GM20000 (cell line): ENCODE measurements at regions not wholly inside any gene's neighbourhood (a gene's known extent, or its start where the extent isn't known, plus 50 kb on each side); places are given as distances from the start of the nearest gene placed in this dataset.

ENCODE experiments used
- DNase-seq: peaks from one replicate; pipeline ENCODE4 v3.0.0; 2012; ENCODE audit warnings: low spot score
- TF ChIP-seq, protein P1 (sequence below): IDR thresholded peaks from 2 replicates; pipeline ENCODE4 v1.5.1; 2012; ENCODE audit warnings: mild to moderate bottlenecking, control low read depth; ENCODE audit errors: extremely low read depth, missing control alignments

DNA sequence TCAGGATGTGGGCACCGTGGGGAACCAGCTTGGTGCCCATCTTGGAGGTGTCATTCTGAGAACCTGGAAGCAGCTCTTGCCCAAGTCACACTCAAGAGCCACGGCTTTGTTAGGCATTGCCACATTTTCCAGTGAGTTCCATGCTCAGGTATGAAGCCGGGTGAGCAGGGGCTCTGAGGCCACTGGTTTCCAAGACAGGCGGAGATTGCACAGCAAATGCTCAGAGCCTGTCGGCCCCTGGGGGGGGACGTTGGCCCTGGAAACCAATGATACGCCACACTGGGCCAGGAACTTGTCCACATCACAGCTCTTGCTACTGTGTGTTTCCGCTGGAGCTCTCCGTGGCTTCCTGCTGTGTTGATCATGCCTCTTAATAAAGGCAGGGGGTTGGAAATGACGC, 52.5 kb upstream of the SALL3 start:
- TF ChIP-seq, protein P1, sequence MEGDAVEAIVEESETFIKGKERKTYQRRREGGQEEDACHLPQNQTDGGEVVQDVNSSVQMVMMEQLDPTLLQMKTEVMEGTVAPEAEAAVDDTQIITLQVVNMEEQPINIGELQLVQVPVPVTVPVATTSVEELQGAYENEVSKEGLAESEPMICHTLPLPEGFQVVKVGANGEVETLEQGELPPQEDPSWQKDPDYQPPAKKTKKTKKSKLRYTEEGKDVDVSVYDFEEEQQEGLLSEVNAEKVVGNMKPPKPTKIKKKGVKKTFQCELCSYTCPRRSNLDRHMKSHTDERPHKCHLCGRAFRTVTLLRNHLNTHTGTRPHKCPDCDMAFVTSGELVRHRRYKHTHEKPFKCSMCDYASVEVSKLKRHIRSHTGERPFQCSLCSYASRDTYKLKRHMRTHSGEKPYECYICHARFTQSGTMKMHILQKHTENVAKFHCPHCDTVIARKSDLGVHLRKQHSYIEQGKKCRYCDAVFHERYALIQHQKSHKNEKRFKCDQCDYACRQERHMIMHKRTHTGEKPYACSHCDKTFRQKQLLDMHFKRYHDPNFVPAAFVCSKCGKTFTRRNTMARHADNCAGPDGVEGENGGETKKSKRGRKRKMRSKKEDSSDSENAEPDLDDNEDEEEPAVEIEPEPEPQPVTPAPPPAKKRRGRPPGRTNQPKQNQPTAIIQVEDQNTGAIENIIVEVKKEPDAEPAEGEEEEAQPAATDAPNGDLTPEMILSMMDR: no peak
- DNase-seq: no peak

DNA sequence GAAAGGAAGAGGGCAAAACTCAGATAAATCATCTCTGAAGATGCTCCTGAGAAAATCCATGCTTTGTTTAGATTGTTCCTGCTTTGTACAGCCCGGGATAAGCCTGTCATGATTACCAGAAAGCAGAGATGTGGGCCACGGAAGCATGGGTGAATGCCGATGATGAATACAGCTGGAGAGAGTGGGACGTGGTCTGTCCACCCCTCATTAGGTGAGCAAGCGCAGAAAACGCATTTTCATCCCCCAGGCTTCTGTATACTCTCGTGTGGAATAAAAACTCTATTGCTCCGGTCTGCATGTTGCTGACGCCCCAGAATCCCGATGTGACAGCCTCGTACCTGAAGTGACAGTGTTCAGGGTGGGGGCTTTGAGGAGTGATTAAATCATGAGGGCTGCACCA, 52.0 kb upstream of the SALL3 start:
- DNase-seq: no peak
- TF ChIP-seq, protein P1: no peak

DNA sequence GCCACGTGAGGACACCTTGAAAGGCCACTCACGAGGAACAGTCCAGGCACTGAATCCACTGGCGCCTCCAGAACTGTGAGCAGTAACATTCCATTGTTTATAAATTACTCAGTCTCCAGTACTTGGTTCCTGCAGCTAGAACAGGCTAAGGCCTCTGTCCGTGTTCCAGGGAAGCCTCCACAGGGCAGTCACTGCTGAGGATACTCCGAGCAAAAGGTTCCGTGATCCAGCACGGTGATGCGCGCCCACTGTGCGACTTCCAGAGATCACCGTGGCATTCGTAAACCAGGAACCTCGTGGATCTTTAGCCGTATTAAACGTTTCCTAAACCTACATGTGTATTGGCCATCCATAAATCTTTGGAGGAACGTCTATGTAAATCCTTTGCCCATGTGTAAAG, 51.5 kb upstream of the SALL3 start:
- TF ChIP-seq, protein P1: no peak
- DNase-seq: no peak

DNA sequence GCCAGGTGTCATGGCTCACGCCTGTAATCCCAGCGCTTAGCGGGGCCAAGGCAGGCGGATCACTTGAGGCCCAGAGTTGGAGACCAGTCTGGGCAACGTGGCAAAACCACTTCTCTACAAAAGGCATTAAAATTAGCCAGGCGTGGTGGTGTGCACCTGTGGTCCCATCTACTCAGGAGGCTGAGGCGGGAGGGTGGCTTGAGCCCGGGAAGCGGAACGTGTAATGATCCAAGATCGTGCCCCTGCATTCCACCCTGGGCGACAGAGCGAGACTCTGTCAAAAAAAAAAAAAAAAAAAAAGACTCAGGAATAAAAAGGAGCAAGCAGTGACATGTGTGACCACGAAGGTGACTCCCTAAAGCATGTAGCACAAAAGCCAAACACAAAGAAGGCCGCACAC, 50.1 kb upstream of the SALL3 start:
- TF ChIP-seq, protein P1: no peak

More for the DNA sequence above, 50.1 kb upstream of the SALL3 start:
- DNase-seq: no peak
